ENCODE measurements at regions not wholly inside any gene's neighbourhood (a gene's known extent, or its start where the extent isn't known, plus 50 kb on each side); places are given as distances from the start of the nearest gene placed in this dataset.

DNA sequence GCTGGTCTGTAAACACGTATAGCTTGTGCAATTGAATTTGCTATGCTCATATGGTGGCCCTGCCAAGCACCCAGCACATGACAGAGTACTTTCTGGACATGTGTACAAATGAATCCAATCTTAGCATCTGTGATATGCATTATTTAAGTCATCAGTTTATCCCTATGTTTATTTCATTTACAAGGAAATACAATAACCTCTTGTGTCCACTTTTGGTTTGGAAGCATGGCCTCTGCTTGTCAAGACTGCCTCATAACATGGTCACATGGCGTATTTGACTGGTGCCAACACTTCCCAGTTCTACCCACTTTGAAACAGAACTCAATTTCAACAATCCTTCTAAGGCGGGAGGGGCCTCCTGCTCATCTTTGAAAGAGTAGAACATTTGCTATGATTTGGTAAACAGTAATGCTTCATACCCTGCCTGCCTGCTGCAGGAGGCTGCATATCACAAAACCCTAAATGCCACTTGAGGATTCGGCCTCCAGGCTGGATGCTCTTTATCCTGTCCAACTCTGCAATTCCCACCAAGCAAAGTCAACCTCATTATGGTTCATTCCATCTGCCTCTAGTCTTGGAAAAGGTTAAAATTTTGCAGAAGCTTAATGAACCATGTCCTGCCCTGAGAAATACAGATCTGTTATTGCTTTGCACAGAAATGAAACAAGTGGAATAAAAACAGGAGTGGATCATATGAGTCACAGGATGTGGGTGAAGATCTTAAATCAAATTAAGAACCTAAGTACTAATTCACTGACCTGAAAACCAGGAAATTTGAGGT, 151.3 kb downstream of the CYSLTR2 start:
- no peak for DNase-seq (ENCODE audit: low spot score)
- TF ChIP-seq, protein P1, sequence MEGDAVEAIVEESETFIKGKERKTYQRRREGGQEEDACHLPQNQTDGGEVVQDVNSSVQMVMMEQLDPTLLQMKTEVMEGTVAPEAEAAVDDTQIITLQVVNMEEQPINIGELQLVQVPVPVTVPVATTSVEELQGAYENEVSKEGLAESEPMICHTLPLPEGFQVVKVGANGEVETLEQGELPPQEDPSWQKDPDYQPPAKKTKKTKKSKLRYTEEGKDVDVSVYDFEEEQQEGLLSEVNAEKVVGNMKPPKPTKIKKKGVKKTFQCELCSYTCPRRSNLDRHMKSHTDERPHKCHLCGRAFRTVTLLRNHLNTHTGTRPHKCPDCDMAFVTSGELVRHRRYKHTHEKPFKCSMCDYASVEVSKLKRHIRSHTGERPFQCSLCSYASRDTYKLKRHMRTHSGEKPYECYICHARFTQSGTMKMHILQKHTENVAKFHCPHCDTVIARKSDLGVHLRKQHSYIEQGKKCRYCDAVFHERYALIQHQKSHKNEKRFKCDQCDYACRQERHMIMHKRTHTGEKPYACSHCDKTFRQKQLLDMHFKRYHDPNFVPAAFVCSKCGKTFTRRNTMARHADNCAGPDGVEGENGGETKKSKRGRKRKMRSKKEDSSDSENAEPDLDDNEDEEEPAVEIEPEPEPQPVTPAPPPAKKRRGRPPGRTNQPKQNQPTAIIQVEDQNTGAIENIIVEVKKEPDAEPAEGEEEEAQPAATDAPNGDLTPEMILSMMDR (IDR thresholded peaks at IDR 0.05; ENCODE audit: extremely low read depth, missing control alignments) = no peak

DNA sequence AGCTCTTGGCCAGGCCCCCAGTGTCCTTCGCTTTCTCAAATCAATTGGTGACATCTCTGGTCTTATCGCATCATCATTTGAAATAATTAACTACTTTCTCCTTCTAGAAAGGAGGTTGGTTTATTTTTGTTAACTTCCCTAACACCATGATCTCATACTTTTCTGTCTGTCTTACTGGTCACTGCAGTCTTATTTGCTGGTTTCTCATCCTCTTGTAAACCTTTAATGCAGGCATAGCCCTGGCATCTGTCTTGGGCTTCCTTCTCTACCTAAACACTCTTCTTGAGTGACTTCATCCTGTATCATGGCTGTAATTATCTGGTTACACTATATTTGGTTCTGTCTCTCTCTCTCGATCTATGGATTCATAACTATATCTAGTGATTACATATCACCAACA, 152.8 kb downstream of the CYSLTR2 start:
- DNase-seq (ENCODE audit: low spot score) = no peak
- TF ChIP-seq, protein P1 (IDR thresholded peaks at IDR 0.05; ENCODE audit: extremely low read depth, missing control alignments) = no peak

DNA sequence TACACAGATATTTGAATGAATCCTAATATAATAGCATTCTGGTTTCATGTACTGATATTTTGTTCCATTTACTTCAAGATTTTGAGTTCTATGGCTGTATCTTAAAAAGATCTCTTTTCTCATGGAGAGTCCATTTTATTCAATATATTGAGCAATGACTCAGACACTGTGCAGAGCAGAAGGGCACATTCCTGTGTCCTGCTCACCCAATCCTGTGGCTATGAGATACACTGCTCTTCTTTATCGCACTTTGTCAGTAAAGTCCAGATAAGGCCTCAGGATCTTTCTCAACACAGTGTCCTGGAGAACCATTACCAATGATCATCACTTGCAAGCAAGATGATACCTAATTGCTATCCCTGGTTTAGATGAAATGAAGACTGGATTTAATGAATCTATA, 155.0 kb downstream of the CYSLTR2 start:
- TF ChIP-seq, protein P1 (IDR thresholded peaks at IDR 0.05; ENCODE audit: extremely low read depth, missing control alignments) = no peak
- no peak for DNase-seq (ENCODE audit: low spot score)

DNA sequence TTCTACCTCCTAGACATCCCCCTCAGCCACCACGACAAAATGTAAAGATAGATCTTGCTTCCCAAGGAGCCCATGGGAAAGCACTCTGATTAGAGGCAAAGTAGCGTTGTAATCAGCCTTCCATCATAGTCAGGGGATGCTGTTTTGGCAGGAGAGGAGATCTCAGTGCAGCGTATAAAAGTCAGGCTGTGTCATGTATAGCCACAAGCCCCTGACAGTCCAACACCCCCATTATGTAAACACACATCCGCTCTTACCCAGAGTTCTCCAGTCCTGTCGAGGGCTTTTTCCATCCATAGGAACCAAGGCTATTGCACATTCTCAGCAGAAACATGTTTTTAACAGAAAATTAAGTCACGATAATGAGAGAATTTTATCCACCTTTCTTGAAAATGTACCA, 156.3 kb downstream of the CYSLTR2 start:
- TF ChIP-seq, protein P1 (IDR thresholded peaks at IDR 0.05; ENCODE audit: extremely low read depth, missing control alignments) = no peak
- no peak for DNase-seq (ENCODE audit: low spot score)

DNA sequence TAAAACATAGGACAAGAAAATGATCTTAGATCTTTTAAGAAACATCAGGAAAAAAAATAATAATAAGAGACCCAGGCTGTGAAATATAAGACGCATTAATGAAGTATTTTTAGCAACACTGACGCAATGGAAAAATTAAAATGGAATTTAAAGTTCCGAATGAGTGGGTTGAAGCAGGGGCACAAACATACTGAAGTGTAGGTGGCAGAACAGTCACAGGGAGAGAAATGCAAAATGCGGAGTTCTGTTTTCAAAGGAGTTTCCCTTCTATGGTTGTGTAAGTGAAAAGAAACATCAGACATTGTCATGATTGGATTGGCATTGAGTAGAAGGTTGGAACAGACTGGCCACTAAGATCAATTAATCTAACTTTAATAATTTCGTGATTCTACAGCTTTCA, 159.8 kb downstream of the CYSLTR2 start:
- TF ChIP-seq, protein P1 (IDR thresholded peaks at IDR 0.05; ENCODE audit: extremely low read depth, missing control alignments) = no peak
- DNase-seq (ENCODE audit: low spot score) = no peak

DNA sequence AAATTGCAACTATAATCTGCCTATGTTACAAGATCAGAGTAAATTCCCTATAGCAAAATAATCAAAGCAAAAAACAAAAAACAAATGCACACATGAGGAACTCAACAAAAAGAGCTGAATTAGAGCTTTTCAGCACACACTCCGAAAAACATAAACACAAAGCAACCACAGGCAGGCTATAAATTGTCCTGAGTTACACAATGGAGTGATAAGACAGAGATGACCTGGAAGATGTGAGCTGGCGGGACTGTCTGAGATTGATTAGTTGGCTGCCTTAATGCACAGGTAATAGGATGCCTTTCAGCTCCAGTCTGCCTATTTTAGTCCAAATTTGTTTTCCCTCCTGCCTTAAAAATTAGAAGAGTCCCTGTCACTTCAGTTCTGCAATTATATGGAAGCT, 159.0 kb upstream of the FNDC3A start:
- TF ChIP-seq, protein P1 (IDR thresholded peaks at IDR 0.05; ENCODE audit: extremely low read depth, missing control alignments) = no peak
- DNase-seq (ENCODE audit: low spot score) = no peak

DNA sequence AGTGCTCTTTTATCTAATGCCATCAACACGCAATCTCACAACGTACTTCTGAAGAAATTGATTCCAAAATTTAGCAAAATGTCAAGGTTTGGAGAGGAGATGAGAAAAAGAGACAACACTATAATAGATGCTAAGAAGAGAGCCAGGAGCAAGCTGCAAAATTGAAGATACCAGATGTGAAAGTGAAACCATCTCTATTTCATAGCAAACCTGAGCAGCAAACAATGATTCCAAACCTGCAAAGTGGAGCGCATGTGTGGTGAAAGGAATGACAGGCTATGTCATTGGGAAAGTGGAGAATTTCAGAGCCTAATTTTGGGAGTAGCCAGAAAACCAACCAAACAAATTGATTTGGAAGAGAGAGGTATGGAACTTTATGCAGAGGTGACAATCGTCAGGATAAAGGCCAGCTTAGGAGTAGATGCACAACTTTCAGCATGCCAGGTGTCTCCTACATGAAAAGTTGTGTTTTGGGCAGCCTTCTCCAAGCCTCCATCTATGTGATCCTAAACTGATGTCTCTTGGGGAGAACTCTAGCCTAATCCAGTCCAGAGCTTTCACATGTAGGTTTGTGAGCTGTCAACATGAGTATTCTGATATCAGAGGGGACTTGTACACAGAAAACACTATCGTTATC, 158.4 kb upstream of the FNDC3A start:
- DNase-seq (ENCODE audit: low spot score) = no peak
- TF ChIP-seq, protein P1 (IDR thresholded peaks at IDR 0.05; ENCODE audit: extremely low read depth, missing control alignments) = no peak
